Cardiac fibroblast (primary cell): ENCODE measurements at regions not wholly inside any gene's neighbourhood (a gene's known extent, or its start where the extent isn't known, plus 50 kb on each side); places are given as distances from the start of the nearest gene placed in this dataset.

Experiments used
- DNase-seq, 2 donors: peaks; one replicate each; pipeline versions ENCODE4 v3.0.0 to v3.0.0-alpha.2; 2010; ENCODE audit warnings: low read depth in 2 of 2
- H3K4me3 ChIP-seq, 2 donors: replicated peaks in 1 of 2; 1 replicate in 1 of 2; 2 replicates in 1 of 2; pipeline ENCODE4 v1.5.1; 2011; ENCODE audit warnings: low read depth in 2 of 2, low read length in 2 of 2, mild to moderate bottlenecking in 2 of 2, moderate library complexity in 1 of 2
- CTCF ChIP-seq: IDR thresholded peaks from one replicate; pipeline ENCODE4 v1.5.1; 2011; ENCODE audit warnings: low read depth, mild to moderate bottlenecking, low read length, inconsistent platforms

GRCh38 chr13:28550721-28551497, 56.0 kb upstream of the FLT1 start:
- no peak for TF ChIP-seq CTCF
- no peak for DNase-seq
- H3K4me3 ChIP-seq = no peak overlapping the region

- H3K4me3 ChIP-seq = no peak overlapping the region
- no peak for DNase-seq
- TF ChIP-seq CTCF = no peak
Measured at GRCh38 chr13:28550091-28550490, 55.2 kb upstream of the FLT1 start.

- DNase-seq = no peak
- H3K4me3 ChIP-seq = no peak overlapping the region
- no peak for TF ChIP-seq CTCF
Measured at GRCh38 chr13:28548872-28549271, 53.9 kb upstream of the FLT1 start.

GRCh38 chr13:28548468-28548867, 53.5 kb upstream of the FLT1 start:
- no peak for TF ChIP-seq CTCF

GRCh38 chr13:28545583-28546333, 50.8 kb upstream of the FLT1 start:
- no peak for DNase-seq
- no peak for TF ChIP-seq CTCF
- no peak overlapping the region for H3K4me3 ChIP-seq

More at GRCh38 chr13:28548468-28548867, 53.5 kb upstream of the FLT1 start:
- no peak overlapping the region for H3K4me3 ChIP-seq
- DNase-seq = no peak
